GM19372 (cell line): ENCODE measurements at regions not wholly inside any gene's neighbourhood (a gene's known extent, or its start where the extent isn't known, plus 50 kb on each side); places are given as distances from the start of the nearest gene placed in this dataset.

Source experiments
- ATAC-seq: cut with Tn5 transposase; IDR thresholded peaks from one replicate; pipeline ENCODE4 v1.9.1; 2021; ENCODE audit warnings: mild to moderate bottlenecking, low read depth, moderate library complexity; ENCODE audit not compliant: unreplicated experiment

- no peak for ATAC-seq
Measured at GRCh38 chr13:58151452-58151851, 519.9 kb downstream of the PCDH17 start.

- ATAC-seq = no peak
Measured at GRCh38 chr13:58160980-58161379, 529.4 kb downstream of the PCDH17 start.

DNA sequence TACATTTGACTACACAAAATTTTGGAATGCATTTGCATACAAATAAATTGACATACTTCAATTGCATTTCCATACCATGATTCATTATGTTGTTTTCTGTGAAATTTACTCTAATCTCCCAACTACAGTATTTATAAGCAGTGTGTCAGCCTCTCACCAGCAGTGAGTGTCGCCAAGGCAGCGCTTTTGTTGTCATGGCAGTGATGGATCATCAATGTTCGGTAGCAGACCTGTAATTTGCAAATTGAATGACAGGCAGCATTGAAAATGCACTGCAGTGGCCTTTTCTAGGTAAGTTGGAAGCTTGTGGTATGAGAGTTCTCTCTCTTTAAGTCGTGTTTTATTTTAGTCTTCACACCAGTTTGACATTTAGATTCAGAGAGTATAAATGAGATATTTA is 534.1 kb downstream of the PCDH17 start:
- no peak for ATAC-seq

GRCh38 chr13:58181111-58181510 is 549.6 kb downstream of the PCDH17 start:
- ATAC-seq = no peak

DNA sequence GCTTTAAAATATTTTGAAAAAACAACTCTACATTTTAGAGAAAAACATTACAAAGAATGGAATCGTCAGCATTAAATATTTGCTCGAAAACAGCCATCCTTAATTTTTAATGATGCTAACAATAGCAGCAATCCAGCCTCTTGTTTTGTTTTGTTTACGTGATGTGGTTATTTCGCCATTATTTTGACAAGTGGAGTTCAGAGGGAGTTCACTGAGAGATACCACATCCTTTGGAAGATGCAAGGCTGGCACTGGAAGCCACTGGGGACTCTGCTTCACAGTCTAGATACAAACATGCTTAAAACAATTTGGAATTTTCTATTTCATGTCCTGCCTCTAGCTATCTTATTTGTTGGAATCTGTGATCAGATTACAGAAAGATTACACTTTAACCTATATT is 556.3 kb downstream of the PCDH17 start:
- ATAC-seq = no peak

GRCh38 chr13:58190577-58190976 is 559.0 kb downstream of the PCDH17 start:
- ATAC-seq = no peak

GRCh38 chr13:58191754-58192153 is 560.2 kb downstream of the PCDH17 start:
- ATAC-seq = no peak

DNA sequence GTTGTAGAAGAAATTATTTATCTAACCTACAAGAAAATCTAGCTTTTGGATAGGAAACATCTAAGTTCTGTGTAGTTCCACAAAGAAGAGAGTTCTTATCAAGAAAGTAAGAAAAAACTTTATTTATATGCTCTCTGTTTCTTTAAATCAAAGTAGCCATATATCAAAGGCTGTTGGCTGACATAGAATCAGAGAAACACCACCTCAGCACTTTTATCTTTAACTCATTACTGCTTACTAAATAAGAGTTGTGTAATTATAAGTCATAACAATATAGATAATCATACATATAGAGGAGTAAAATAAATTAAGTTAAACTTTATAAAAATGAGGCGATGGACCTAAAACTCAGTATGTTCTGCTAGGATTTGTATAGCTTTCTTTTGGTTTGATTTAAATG is 570.6 kb downstream of the PCDH17 start:
- no peak for ATAC-seq

- no peak for ATAC-seq
Measured at GRCh38 chr13:58207501-58207900, 576.0 kb downstream of the PCDH17 start.

DNA sequence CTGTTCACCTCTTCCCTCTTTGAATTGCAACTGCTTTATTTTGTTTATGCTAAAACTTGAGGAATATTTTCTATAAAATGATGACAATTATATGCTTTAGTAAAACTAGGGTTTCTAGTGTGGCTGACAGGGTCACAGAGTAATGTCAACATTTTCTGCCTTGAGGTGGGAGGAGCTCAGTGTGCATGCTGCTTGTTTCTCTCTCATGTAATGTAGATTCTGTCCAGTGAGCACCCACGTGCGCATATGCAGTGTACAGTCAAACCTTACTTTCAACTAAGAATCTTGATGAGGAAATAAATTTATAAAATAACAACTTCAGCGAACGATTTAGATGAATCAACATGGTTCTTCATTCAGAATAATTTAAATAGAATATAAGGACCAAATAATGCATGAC is 603.9 kb downstream of the PCDH17 start:
- no peak for ATAC-seq

DNA sequence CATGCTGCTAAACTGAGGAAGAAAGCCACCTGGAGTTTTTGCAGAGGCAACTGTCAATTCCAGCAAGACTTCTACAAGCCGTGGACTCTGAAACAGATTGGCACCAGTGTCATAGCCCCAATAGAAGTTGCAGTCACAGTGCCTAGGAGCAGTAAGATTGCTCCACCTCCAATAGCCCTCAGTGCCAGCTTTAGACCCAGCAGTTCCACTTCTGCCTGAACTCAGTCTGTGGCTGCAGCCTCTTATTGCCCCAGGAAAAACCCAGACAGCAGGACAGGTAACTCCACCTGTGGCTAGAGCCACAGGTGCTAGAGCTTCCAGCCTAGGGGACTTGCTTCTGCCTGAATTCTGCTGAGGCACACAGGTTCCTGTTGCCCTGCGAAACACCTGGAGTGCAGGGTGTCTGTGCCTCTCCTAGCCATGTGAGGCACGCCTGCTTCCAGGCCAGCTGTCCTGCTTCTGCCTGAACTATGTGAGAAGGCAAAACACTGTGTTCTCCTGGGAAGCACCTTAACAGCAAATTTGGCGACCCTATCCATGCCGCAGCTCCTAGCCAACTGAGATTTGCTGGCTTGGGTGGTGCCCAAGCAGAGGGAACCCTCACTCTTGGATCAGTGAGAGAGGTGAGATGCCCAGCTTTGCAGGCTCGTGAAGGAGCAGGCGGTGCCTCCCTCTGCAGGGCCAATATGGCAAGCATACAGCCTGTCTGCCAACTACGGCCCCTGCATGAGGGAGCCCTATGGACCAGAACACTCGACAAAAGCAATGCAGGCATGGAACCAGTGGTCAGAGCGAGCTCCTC is 607.6 kb downstream of the PCDH17 start:
- ATAC-seq = no peak

GRCh38 chr13:58239774-58240268 is 608.3 kb downstream of the PCDH17 start:
- ATAC-seq = no peak

- no peak for ATAC-seq
Measured at GRCh38 chr13:58247080-58247479, 615.5 kb downstream of the PCDH17 start.

GRCh38 chr13:58254943-58255342 is 623.4 kb downstream of the PCDH17 start:
- ATAC-seq = no peak

GRCh38 chr13:58266271-58266670 is 634.7 kb downstream of the PCDH17 start:
- no peak for ATAC-seq

DNA sequence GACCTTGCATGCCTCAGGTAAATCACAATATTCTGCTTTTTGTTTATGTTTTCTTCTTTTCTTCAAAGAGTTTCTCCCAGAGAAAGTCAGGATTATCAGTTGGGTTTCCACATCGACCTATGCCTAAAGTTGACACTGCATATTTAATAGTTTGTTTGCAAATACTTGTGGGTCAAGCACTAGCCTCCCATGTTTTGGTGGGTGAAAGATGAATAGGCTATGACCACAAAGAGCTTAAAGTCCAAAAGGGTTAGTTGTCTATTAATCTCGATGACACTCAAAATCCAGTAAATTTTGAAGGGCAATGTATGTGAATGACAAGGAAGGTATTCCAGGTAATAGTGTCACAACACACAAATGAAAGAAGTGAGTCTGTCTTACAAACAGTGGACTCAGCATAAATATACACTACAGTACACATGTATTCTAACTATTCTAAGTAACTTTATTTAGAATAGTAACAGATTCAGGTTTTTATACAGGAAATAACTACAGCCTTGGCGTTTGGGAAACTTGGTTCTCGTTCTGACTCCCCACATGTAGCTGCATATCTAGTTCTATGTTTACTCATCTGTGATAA is 667.1 kb downstream of the PCDH17 start:
- ATAC-seq = no peak

DNA sequence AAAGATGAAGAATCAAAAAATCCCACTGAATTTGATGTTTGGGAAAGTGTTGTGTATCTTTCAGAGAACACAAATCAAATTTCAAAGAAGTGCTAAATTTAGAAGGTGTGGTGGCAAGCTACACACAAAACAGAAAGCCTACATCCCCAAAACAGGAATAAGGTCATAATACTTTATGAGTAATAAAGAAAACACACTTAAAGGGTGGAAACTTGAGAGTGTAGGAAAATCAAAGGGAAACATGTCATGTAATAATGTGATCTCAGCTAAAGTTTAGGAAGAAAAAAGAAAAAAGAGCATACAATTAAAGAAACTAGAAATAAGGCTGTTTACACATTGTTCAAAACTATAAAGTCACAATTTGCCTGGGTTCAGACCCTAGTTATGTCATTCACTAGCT is 668.7 kb downstream of the PCDH17 start:
- ATAC-seq = no peak

GRCh38 chr13:58300974-58301681 is 669.6 kb downstream of the PCDH17 start:
- no peak for ATAC-seq

- no peak for ATAC-seq
Measured at GRCh38 chr13:58302349-58302748, 670.8 kb downstream of the PCDH17 start.

- ATAC-seq = no peak
Measured at GRCh38 chr13:58306062-58306461, 674.5 kb downstream of the PCDH17 start.

- no peak for ATAC-seq
Measured at GRCh38 chr13:58313219-58313618, 681.7 kb downstream of the PCDH17 start.
